ENCODE measurements at regions not wholly inside any gene's neighbourhood (a gene's known extent, or its start where the extent isn't known, plus 50 kb on each side); places are given as distances from the start of the nearest gene placed in this dataset.

DNA sequence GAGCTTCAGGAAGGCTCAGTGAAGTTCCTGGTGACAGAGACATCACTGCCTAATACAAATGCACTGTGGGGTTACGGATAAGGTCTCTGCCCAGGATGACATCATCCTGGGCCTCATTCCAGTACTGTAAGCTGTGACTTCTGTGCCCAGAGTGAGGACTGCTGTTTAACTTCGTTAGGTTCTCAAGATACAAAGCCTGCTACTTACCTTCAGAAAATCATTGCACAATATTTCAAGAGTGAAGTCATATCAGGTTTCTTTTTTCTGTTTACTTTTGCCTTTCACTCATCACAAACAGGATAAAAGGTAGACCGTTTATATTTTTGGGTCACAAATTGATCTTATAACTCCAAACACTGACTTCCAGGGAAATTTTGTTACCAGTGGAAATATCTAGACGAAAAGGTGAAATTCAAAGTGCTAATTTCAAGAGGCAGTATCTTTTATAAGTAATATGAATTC lies 241.2 kb downstream of the PIK3R1 start:
- TF ChIP-seq, protein P1, sequence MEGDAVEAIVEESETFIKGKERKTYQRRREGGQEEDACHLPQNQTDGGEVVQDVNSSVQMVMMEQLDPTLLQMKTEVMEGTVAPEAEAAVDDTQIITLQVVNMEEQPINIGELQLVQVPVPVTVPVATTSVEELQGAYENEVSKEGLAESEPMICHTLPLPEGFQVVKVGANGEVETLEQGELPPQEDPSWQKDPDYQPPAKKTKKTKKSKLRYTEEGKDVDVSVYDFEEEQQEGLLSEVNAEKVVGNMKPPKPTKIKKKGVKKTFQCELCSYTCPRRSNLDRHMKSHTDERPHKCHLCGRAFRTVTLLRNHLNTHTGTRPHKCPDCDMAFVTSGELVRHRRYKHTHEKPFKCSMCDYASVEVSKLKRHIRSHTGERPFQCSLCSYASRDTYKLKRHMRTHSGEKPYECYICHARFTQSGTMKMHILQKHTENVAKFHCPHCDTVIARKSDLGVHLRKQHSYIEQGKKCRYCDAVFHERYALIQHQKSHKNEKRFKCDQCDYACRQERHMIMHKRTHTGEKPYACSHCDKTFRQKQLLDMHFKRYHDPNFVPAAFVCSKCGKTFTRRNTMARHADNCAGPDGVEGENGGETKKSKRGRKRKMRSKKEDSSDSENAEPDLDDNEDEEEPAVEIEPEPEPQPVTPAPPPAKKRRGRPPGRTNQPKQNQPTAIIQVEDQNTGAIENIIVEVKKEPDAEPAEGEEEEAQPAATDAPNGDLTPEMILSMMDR (IDR thresholded peaks at IDR 0.05), result no peak
- TF ChIP-seq POLR2AphosphoS5 (IDR thresholded peaks at IDR 0.05), result no peak
- no peak for TF ChIP-seq EP300 (IDR thresholded peaks at IDR 0.05)
- TF ChIP-seq POLR2A (IDR thresholded peaks at IDR 0.05), result no peak
- Histone ChIP-seq H3K27me3 (no peaks in the 10 kb centered on the region), H3K4me3 (no peak overlapping the region), H3K27ac (no peak overlapping the region), H3K36me3 (no peaks in the 10 kb centered on the region), H3K4me1 (peaks cover 0 to 31% (median 6%) of the 10 kb centered on the region in 3 donors), H3K9me3 (peaks cover 0 to 5% (median 0%) of the 10 kb centered on the region in 3 donors)
- 29 to 30% methylated on average over 4 of the region's 4 CpGs for WGBS, 2 donors (ENCODE audit: low coverage in 1 of 2)
- ATAC-seq, result peak; percentile 43

DNA sequence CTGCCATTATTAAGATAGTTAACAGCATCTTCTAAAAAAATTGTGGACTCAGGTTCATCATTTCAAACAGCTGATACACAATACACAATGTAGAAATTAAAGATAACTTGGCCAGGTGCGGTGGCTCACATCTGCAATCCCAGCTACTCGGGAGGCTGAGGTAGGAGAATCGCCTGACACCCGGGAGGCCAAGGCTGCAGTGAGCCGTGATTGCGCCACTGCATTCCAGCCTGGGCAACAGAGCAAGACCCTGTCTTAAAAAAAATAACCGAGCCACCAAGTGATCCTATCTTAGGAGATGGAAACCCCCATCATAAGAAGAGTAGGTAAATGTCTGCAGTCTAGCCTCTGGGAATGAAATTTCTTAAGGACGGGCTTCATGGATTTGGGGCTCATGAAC lies 241.7 kb downstream of the PIK3R1 start:
- Histone ChIP-seq H3K9me3 (peaks cover 0 to 5% (median 0%) of the 10 kb centered on the region in 3 donors), H3K36me3 (no peaks in the 10 kb centered on the region), H3K4me1 (peaks cover 0 to 31% (median 6%) of the 10 kb centered on the region in 3 donors), H3K27ac (no peak overlapping the region), H3K27me3 (no peaks in the 10 kb centered on the region), H3K4me3 (no peak overlapping the region)
- WGBS, 2 donors (ENCODE audit: low coverage in 1 of 2), result 95 to 100% methylated on average over 1 to 8 of the region's 8 CpGs
- ATAC-seq, result no peak
- TF ChIP-seq EP300 (IDR thresholded peaks at IDR 0.05), result no peak
- TF ChIP-seq, protein P1 (IDR thresholded peaks at IDR 0.05), result no peak

DNA sequence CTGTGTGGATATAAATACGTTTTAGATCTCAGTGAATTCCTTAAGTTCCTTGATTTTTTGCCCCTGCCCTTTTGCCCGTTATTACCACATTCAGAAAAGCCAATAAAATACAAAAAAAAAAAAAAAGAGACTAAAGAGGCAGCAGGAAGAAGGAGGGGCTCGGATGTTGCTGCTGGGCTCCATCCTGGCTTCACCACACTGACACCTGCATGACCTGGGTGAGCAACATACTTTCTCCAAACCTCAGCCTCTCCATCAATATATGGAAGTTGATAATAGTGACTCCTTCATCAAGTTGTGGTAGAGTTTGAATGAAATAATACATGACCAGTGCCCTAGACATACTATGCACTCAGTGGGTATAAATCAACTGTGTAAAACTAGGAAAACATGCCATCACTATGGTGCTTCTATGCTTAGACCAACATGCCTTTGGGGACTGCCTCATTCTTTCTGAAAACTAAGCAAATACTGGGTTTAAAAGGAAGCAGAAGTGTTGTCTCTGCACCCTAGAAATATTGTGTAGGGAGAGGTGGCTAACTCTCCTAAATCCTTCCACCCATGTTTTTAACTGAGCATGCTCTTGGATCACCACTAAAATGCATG lies 243.0 kb downstream of the PIK3R1 start:
- no peaks in the 10 kb centered on the region for H3K36me3 ChIP-seq
- peaks cover 0 to 5% (median 0%) of the 10 kb centered on the region in 3 donors for H3K9me3 ChIP-seq
- H3K4me3 ChIP-seq, result no peak overlapping the region
- WGBS, 2 donors (ENCODE audit: low coverage in 1 of 2), result 66 to 83% methylated on average over 2 to 3 of the region's 3 CpGs
- peaks cover 0 to 31% (median 6%) of the 10 kb centered on the region in 3 donors for H3K4me1 ChIP-seq
- H3K27ac ChIP-seq, result no peak overlapping the region
- H3K27me3 ChIP-seq, result no peaks in the 10 kb centered on the region
- ATAC-seq, result no peak
- TF ChIP-seq POLR2A (IDR thresholded peaks at IDR 0.05), result no peak
- TF ChIP-seq EP300 (IDR thresholded peaks at IDR 0.05), result no peak

DNA sequence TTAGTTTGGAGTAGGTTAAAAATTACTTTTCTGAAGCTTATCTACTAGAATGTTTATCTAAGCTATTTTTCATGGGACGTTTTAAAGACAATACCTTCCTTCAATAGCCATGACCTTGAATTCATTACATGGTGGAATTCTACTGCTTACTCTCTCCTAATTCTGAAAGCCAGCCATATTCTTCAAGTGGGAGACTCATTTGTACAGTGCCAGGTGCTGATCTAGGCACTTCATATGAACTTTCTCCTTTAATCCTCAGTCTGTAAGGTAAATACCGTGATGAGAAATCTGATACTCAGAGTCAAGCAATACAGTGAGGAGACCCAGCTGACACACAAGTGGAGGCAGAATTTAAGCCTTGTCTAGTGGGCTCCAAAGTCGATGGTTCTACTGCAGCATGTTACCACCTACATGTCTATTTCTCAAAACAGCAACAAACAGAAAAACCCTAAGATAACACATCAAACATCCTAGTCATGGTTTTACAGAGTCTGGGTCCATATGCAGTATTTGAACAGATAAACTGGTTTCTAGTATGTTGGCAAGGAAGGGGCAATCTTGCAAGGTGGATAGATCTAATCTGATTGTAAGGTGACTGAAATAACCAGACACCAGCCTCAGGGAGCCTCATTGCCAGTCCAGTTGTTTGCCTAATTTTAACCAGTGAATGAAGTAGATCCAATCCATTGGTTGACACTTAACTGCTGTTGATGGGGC lies 243.7 kb downstream of the PIK3R1 start:
- 48 to 61% methylated on average over 3 of the region's 3 CpGs for WGBS, 2 donors (ENCODE audit: low coverage in 1 of 2)
- Histone ChIP-seq H3K4me1 (peaks cover 0 to 31% (median 6%) of the 10 kb centered on the region in 3 donors), H3K27ac (no peak overlapping the region), H3K27me3 (no peaks in the 10 kb centered on the region), H3K4me3 (no peak overlapping the region), H3K36me3 (no peaks in the 10 kb centered on the region), H3K9me3 (peaks cover 0 to 2% (median 0%) of the 10 kb centered on the region in 3 donors)
- TF ChIP-seq POLR2A (IDR thresholded peaks at IDR 0.05), result no peak
- no peak for TF ChIP-seq EP300 (IDR thresholded peaks at IDR 0.05)
- TF ChIP-seq POLR2AphosphoS5 (IDR thresholded peaks at IDR 0.05), result no peak
- TF ChIP-seq, protein P1 (IDR thresholded peaks at IDR 0.05), result no peak
- ATAC-seq, result no peak

DNA sequence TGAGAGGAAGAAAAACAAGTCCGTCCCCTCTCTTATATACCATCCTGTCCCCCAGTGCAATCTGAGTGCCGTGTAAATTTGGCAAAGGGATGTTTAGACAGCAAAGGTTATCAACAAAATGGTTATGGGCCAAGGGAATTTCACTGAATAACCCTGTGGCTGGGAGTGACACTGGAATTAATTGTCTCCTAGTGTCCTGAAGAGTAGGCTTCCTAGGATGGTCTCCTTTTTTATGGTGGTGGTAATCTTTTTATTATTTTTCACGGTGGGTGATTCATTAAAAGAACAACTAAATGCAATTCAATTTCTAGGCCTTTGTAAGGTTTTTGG lies 244.2 kb downstream of the PIK3R1 start:
- Histone ChIP-seq H3K27ac (no peak overlapping the region), H3K27me3 (no peaks in the 10 kb centered on the region), H3K4me1 (peaks cover 0 to 31% (median 6%) of the 10 kb centered on the region in 3 donors), H3K9me3 (no peaks in the 10 kb centered on the region), H3K4me3 (no peak overlapping the region), H3K36me3 (no peaks in the 10 kb centered on the region)
- WGBS, 2 donors (ENCODE audit: low coverage in 1 of 2), result 20 to 54% methylated on average over 1 to 3 of the region's 3 CpGs
- no peak for ATAC-seq
- TF ChIP-seq POLR2A (IDR thresholded peaks at IDR 0.05), result no peak
- TF ChIP-seq POLR2AphosphoS5 (IDR thresholded peaks at IDR 0.05), result no peak
- TF ChIP-seq EP300 (IDR thresholded peaks at IDR 0.05), result no peak
- TF ChIP-seq, protein P1 (IDR thresholded peaks at IDR 0.05), result no peak

Data from gastroesophageal sphincter (tissue), 4 donors.